K562 (cell line): ENCODE measurements at regions not wholly inside any gene's neighbourhood (a gene's known extent, or its start where the extent isn't known, plus 50 kb on each side); places are given as distances from the start of the nearest gene placed in this dataset.
A peak's percentile ranks its signal among the peaks of the same experiment; 100 is the strongest.

Source experiments
- ATAC-seq: fragments of 200-7000 bp; cut with Tn5 transposase; 3 replicates; pipeline ENCODE4 v1.9.1; 2020; ENCODE audit warnings: moderate library complexity
- BruUV-seq: library from RNA; stranded (reverse); fragments of 400-500 nt; replicated peaks from 2 replicates; lab custom pipeline; 2021; lab: Mats Ljungman, UMichigan
- CTCF ChIA-PET: fragments of 300-600 bp; formaldehyde crosslinking; extraction: SDS; loops from one replicate; lab custom pipeline; 2021; ENCODE audit warnings: low intra/inter-chr PET ratio; lab: Yijun Ruan, JAX
- POLR2A ChIA-PET: fragments of 300-600, 350-650 bp; sonication (Branson Sonifier 250); formaldehyde crosslinking; extraction: SDS; loops from one replicate; lab custom pipeline; 2021; ENCODE audit warnings: antibody characterized with exemption, inconsistent platforms; lab: Yijun Ruan, JAX
- DNase-seq, 4 experiments: peaks; one replicate each; pipeline versions ENCODE4 v3.0.0 to v3.0.0-alpha.2; 2011 to 2018; ENCODE audit warnings: low spot score in 3 of 4, mixed read lengths in 3 of 4; ENCODE audit errors: extremely low read depth in 1 of 4
- FAIRE-seq: peaks from 2 replicates; lab custom pipeline; 2011; peaks lifted over from hg19 to GRCh38; lab: Jason Lieb, UNC
- H2AFZ ChIP-seq: 2 replicates; pipeline ENCODE4 v1.6.0; 2011; ENCODE audit warnings: low read depth, low read length, control low read depth, inconsistent platforms
- H3K27ac ChIP-seq: fragments of 200-600 bp; 3 replicates; pipeline ENCODE4 v1.8.0; 2011; ENCODE audit warnings: low read depth, mild to moderate bottlenecking, control low read depth, inconsistent platforms, low read length, moderate library complexity, mixed read lengths; ENCODE audit errors: extremely low read depth
- H3K27me3 ChIP-seq, 2 experiments: fragments of 300-600 bp in 1 of 2; 2 replicates in 1 of 2; 3 replicates in 1 of 2; pipeline versions ENCODE4 v1.6.0 to v1.8.0; 2011; ENCODE audit warnings: inconsistent platforms in 2 of 2, low read length in 2 of 2, mild to moderate bottlenecking in 1 of 2, mixed read lengths in 1 of 2, moderate library complexity in 1 of 2; ENCODE audit not compliant: control insufficient read depth in 2 of 2, insufficient read depth in 2 of 2
- H3K36me3 ChIP-seq: fragments of 300-600 bp; 3 replicates; pipeline ENCODE4 v1.8.0; 2011; ENCODE audit warnings: mild to moderate bottlenecking, low read length, inconsistent platforms; ENCODE audit not compliant: control insufficient read depth, insufficient read depth
- H3K4me1 ChIP-seq, 2 experiments: fragments of 200-600 bp in 1 of 2; replicated peaks in 1 of 2; 2 replicates in 1 of 2; 3 replicates in 1 of 2; pipeline versions ENCODE4 v1.5.1 to v1.8.0; 2011; ENCODE audit warnings: inconsistent platforms in 2 of 2, low read length in 2 of 2, mild to moderate bottlenecking in 1 of 2, mixed read lengths in 1 of 2, moderate library complexity in 1 of 2; ENCODE audit not compliant: control insufficient read depth in 2 of 2, insufficient read depth in 2 of 2
- H3K4me2 ChIP-seq: 2 replicates; pipeline ENCODE4 v1.6.1; 2011; ENCODE audit warnings: low read length, control low read depth, inconsistent platforms, mixed read lengths; ENCODE audit not compliant: insufficient read depth
- H3K4me3 ChIP-seq: fragments of 200-600 bp; sonication (generic), shearing (Covaris generic); 2 replicates; pipeline ENCODE4 v1.5.1; 2016; ENCODE audit warnings: control low read depth, inconsistent platforms
- H3K79me2 ChIP-seq: fragments of 200-600 bp; 3 replicates; pipeline ENCODE4 v1.8.0; 2011; ENCODE audit warnings: low read length, inconsistent platforms; ENCODE audit not compliant: control insufficient read depth, insufficient read depth
- H3K9ac ChIP-seq, 2 experiments: 2 replicates each; pipeline versions ENCODE4 v1.6.0 to v1.6.1; 2011; ENCODE audit warnings: low read depth in 2 of 2, low read length in 2 of 2, control low read depth in 1 of 2, inconsistent platforms in 1 of 2, mild to moderate bottlenecking in 1 of 2, mixed read lengths in 1 of 2; ENCODE audit not compliant: insufficient read depth in 1 of 2
- H3K9me1 ChIP-seq: one replicate; pipeline ENCODE4 v1.6.0; 2011; ENCODE audit warnings: inconsistent platforms, mild to moderate bottlenecking, low read length, moderate library complexity; ENCODE audit not compliant: control insufficient read depth, insufficient read depth
- H3K9me3 ChIP-seq: replicated peaks from 2 replicates; pipeline ENCODE4 v1.5.1; 2011; ENCODE audit warnings: low read depth, low read length, inconsistent platforms; ENCODE audit not compliant: control insufficient read depth, insufficient read depth
- H4K20me1 ChIP-seq: replicated peaks from 2 replicates; pipeline ENCODE4 v1.6.1; 2011; ENCODE audit warnings: low read length, inconsistent platforms, mixed read lengths; ENCODE audit not compliant: control insufficient read depth, insufficient read depth
- LARP7 ChIP-seq: fragments of 450-650 bp; IDR thresholded peaks from 2 replicates; pipeline ENCODE4 v1.6.1; 2016
- MAFF ChIP-seq: IDR thresholded peaks from 2 replicates; pipeline ENCODE4 v1.6.1; 2012; ENCODE audit warnings: low read length, improper control_type of control experiment
- PRMT5 ChIP-seq: sonication (generic); formaldehyde crosslinking; IDR thresholded peaks from 2 replicates; pipeline ENCODE4 v1.5.0; 2020; ENCODE audit warnings: missing genetic modification reagents
- RB1 ChIP-seq: fragments of 450-650 bp; IDR thresholded peaks from 2 replicates; pipeline ENCODE4 v1.6.1; 2017; ENCODE audit warnings: low read depth, mild to moderate bottlenecking
- SMARCE1 ChIP-seq: fragments of 450-650 bp; IDR thresholded peaks from 2 replicates; pipeline ENCODE4 v1.7.1; 2016; ENCODE audit warnings: mild to moderate bottlenecking
- SPI1 ChIP-seq: IDR thresholded peaks from 2 replicates; pipeline ENCODE4 v1.6.1; 2011; ENCODE audit warnings: low read depth, low read length, control low read depth, borderline replicate concordance
- SREBF1 ChIP-seq: fragments of 150-350 bp; IDR thresholded peaks from 2 replicates; pipeline ENCODE4 v1.6.1; 2014; ENCODE audit warnings: antibody characterized with exemption, low read depth, low read length, borderline replicate concordance
- WGBS: fragments of 100-300 bp; shearing (Covaris generic); methylation state at CpG from one replicate; pipeline ENCODE4 v1.1.6; 2016; ENCODE audit warnings: low coverage, mixed read lengths; ENCODE audit not compliant: insufficient coverage; ENCODE audit errors: missing lambda C conversion rate; 5-methylcytosine and 5-hydroxymethylcytosine counted together
- in situ Hi-C: fragments of 300-500 bp; cut with MboI; formaldehyde crosslinking; loops from 4 replicates; pipeline ENCODE4 v1.15.0; 2018; ENCODE audit warnings: inconsistent platforms, mixed read lengths
- intact Hi-C: fragments of 100-400 bp; cut with micrococcal nuclease; formaldehyde crosslinking; loops from 2 replicates; pipeline ENCODE4 v1.14.2; 2022
- TF ChIP-seq, protein P1 (sequence below): sonication (generic); formaldehyde crosslinking; IDR thresholded peaks from 2 replicates; pipeline ENCODE4 v1.8.0; 2022; ENCODE audit warnings: mild to moderate bottlenecking, missing genetic modification reagents, borderline replicate concordance

DNA sequence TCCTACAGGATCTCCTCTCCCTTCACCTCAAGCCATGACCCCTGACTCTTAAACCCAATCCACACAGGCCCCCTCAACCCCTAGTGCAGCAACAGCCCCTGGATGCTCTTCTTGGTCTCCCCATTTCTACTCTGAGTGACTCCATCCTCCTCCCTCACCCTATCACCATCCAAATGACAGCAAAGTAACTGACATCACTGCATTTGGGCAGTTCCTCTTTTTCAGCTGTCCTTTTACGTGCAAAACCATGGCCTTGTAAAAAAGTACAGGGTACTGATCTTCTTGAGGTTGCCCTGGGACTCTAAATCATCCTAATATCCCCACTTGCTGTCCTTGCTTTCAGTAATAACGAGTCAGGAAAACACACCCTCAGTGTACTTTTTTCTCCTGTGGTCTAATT, 454.9 kb downstream of the ADRA2A start:
- no peaks in the 10 kb centered on the region for H3K9me3 ChIP-seq
- intact Hi-C loops: no loop called here
- H3K79me2 ChIP-seq: no peaks in the 10 kb centered on the region
- DNase-seq (no peak), FAIRE-seq (no peak), ATAC-seq (no peak)
- 0% methylated on average over 2 of the region's 2 CpGs for WGBS
- no peak overlapping the region for H3K4me2 ChIP-seq
- no peak overlapping the region for H3K9ac ChIP-seq
- no peaks in the 10 kb centered on the region for H3K9me1 ChIP-seq
- no peak overlapping the region for H2AFZ ChIP-seq
- no peaks in the 10 kb centered on the region for H3K27me3 ChIP-seq
- in situ Hi-C loops: no loop called here
- no peak overlapping the region for H3K4me3 ChIP-seq
- CTCF ChIA-PET: no interaction called here
- H3K4me1 ChIP-seq: no peaks in the 10 kb centered on the region
- POLR2A ChIA-PET: no interaction called here
- no peaks in the 10 kb centered on the region for H4K20me1 ChIP-seq
- BruUV-seq: no TSS peak
- TF ChIP-seq SPI1 (0 out of 2 replicates have a peak, but pooled peaks have one; percentile 17), SREBF1 (no peak), LARP7 (no peak), SMARCE1 (no peak), RB1 (no peak), PRMT5 (CRISPR knock-in tag) (no peak)
- TF ChIP-seq, all 486 proteins: peak for 1
- Histone ChIP-seq H3K27ac (no peak overlapping the region), H3K36me3 (no peaks in the 10 kb centered on the region)

DNA sequence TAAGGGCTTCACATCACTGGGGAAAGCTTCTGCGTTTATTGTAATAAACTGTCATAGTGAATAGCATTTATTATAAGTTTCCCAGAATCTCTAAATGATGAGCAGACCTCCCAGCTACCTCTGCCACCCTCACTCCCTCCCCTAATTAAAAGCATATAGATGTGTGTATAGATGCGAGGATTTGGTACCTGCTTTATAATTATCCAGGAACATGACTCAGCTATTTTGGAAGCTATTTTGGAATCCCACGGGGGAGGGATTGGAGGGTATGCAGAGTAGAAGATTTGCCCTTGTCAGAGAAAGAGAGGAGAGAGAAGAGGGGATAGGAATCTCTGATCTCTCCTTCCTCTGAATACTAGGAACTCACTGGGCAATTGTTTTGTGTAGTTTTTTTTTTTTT, 455.3 kb downstream of the ADRA2A start:
- 7% methylated on average over 3 of the region's 3 CpGs for WGBS
- intact Hi-C loops (no loop called here), in situ Hi-C loops (no loop called here)
- Histone ChIP-seq H3K27me3 (no peaks in the 10 kb centered on the region), H3K27ac (no peak overlapping the region), H3K4me3 (no peak overlapping the region), H3K9me3 (no peaks in the 10 kb centered on the region), H3K9me1 (no peaks in the 10 kb centered on the region), H3K36me3 (no peaks in the 10 kb centered on the region), H4K20me1 (no peaks in the 10 kb centered on the region), H3K4me1 (no peaks in the 10 kb centered on the region), H3K9ac (no peak overlapping the region), H3K4me2 (no peak overlapping the region), H3K79me2 (no peaks in the 10 kb centered on the region), H2AFZ (no peak overlapping the region)
- TF ChIP-seq, protein P1, sequence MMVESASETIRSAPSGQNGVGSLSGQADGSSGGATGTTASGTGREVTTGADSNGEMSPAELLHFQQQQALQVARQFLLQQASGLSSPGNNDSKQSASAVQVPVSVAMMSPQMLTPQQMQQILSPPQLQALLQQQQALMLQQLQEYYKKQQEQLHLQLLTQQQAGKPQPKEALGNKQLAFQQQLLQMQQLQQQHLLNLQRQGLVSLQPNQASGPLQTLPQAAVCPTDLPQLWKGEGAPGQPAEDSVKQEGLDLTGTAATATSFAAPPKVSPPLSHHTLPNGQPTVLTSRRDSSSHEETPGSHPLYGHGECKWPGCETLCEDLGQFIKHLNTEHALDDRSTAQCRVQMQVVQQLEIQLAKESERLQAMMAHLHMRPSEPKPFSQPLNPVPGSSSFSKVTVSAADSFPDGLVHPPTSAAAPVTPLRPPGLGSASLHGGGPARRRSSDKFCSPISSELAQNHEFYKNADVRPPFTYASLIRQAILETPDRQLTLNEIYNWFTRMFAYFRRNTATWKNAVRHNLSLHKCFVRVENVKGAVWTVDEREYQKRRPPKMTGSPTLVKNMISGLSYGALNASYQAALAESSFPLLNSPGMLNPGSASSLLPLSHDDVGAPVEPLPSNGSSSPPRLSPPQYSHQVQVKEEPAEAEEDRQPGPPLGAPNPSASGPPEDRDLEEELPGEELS (CRISPR knock-in tag): no peak
- peak; percentile 2; the same call in 1 of the 2 replicates for TF ChIP-seq MAFF
- CTCF ChIA-PET: no interaction called here
- DNase-seq (no peak), FAIRE-seq (no peak), ATAC-seq (no peak)
- no TSS peak for BruUV-seq
- POLR2A ChIA-PET: no interaction called here
